Mammary epithelial cell (primary cell): ENCODE measurements at regions not wholly inside any gene's neighbourhood (a gene's known extent, or its start where the extent isn't known, plus 50 kb on each side); places are given as distances from the start of the nearest gene placed in this dataset.

ENCODE experiments used
- EZH2 ChIP-seq: IDR thresholded peaks from 2 replicates; pipeline ENCODE4 v1.6.1; 2012; ENCODE audit warnings: low read length, inconsistent platforms, borderline replicate concordance
- TF ChIP-seq, protein P1 (sequence below), 2 donors: IDR thresholded peaks in 1 of 2; conservative IDR thresholded peaks in 1 of 2; 2 replicates each; pipeline ENCODE4 v1.5.1; 2011 to 2012; ENCODE audit warnings: inconsistent platforms in 2 of 2, low read length in 2 of 2, mild to moderate bottlenecking in 2 of 2, control low read depth in 1 of 2, low read depth in 1 of 2; ENCODE audit not compliant: insufficient read depth in 1 of 2; ENCODE audit errors: extremely low read depth in 1 of 2

GRCh38 chr5:165871291-165871690 lies 2365.9 kb downstream of the MAT2B start:
- TF ChIP-seq, protein P1, sequence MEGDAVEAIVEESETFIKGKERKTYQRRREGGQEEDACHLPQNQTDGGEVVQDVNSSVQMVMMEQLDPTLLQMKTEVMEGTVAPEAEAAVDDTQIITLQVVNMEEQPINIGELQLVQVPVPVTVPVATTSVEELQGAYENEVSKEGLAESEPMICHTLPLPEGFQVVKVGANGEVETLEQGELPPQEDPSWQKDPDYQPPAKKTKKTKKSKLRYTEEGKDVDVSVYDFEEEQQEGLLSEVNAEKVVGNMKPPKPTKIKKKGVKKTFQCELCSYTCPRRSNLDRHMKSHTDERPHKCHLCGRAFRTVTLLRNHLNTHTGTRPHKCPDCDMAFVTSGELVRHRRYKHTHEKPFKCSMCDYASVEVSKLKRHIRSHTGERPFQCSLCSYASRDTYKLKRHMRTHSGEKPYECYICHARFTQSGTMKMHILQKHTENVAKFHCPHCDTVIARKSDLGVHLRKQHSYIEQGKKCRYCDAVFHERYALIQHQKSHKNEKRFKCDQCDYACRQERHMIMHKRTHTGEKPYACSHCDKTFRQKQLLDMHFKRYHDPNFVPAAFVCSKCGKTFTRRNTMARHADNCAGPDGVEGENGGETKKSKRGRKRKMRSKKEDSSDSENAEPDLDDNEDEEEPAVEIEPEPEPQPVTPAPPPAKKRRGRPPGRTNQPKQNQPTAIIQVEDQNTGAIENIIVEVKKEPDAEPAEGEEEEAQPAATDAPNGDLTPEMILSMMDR (conservative IDR thresholded peaks at IDR 0.05 in 1 of 2, IDR thresholded peaks at IDR 0.05 in 1 of 2; ENCODE audit: extremely low read depth in 1 of 2, insufficient read depth in 1 of 2, low read depth in 1 of 2, low read length in 2 of 2) = no peak
- no peak for TF ChIP-seq EZH2
